ENCODE measurements at regions not wholly inside any gene's neighbourhood (a gene's known extent, or its start where the extent isn't known, plus 50 kb on each side); places are given as distances from the start of the nearest gene placed in this dataset.

- Histone ChIP-seq H3K9ac (ENCODE audit: low read length) (no peak overlapping the region), H3K4me2 (ENCODE audit: low read depth, low read length, poor library complexity, severe bottlenecking) (no peak overlapping the region), H3K79me2 (ENCODE audit: insufficient read depth, low read length) (no peaks in the 10 kb centered on the region), H3F3A (ENCODE audit: insufficient read depth) (no peaks in the 10 kb centered on the region), H3K9me2 (replicated peaks; ENCODE audit: insufficient read depth, low read length) (peaks cover 5% of the 10 kb centered on the region; the same call in 1 of the 2 replicates), H3K27ac (ENCODE audit: low read depth, low read length) (no peak overlapping the region), H3K36me3 (ENCODE audit: low read length) (no peaks in the 10 kb centered on the region), H3K9me3 (ENCODE audit: insufficient read depth, low read length) (no peaks in the 10 kb centered on the region), H4K20me1 (ENCODE audit: low read depth, low read length) (no peaks in the 10 kb centered on the region), H2AFZ (ENCODE audit: low read depth, low read length, severe bottlenecking) (no peak overlapping the region), H3K27me3 (ENCODE audit: low read length) (no peaks in the 10 kb centered on the region), H3K4me3 (ENCODE audit: insufficient read depth, low read length, poor library complexity, severe bottlenecking) (no peak overlapping the region)
- TF ChIP-seq CTCF (IDR thresholded peaks at IDR 0.05; ENCODE audit: insufficient read depth, low read length, poor library complexity, severe bottlenecking) = no peak
- TF ChIP-seq EZH2phosphoT487 (conservative IDR thresholded peaks at IDR 0.05; ENCODE audit: low read length) = no peak
These were observed 71.5 kb downstream of the BTBD3 start for GRCh38 chr20:11989018-11989771.

- TF ChIP-seq EZH2phosphoT487 (conservative IDR thresholded peaks at IDR 0.05; ENCODE audit: low read length) (no peak), CTCF (IDR thresholded peaks at IDR 0.05; ENCODE audit: insufficient read depth, low read length, poor library complexity, severe bottlenecking) (no peak)
- H3K4me3 ChIP-seq (ENCODE audit: insufficient read depth, low read length, poor library complexity, severe bottlenecking) = no peak overlapping the region
- no peak overlapping the region for H3K27ac ChIP-seq (ENCODE audit: low read depth, low read length)
- no peaks in the 10 kb centered on the region for H3K9me3 ChIP-seq (ENCODE audit: insufficient read depth, low read length)
- H3K9ac ChIP-seq (ENCODE audit: low read length) = no peak overlapping the region
- no peaks in the 10 kb centered on the region for H3F3A ChIP-seq (ENCODE audit: insufficient read depth)
- H2AFZ ChIP-seq (ENCODE audit: low read depth, low read length, severe bottlenecking) = no peak overlapping the region
- no peaks in the 10 kb centered on the region for H4K20me1 ChIP-seq (ENCODE audit: low read depth, low read length)
- H3K79me2 ChIP-seq (ENCODE audit: insufficient read depth, low read length) = no peaks in the 10 kb centered on the region
- H3K9me2 ChIP-seq (replicated peaks; ENCODE audit: insufficient read depth, low read length) = peaks cover 5% of the 10 kb centered on the region; the same call in 1 of the 2 replicates
- no peak overlapping the region for H3K4me2 ChIP-seq (ENCODE audit: low read depth, low read length, poor library complexity, severe bottlenecking)
- no peaks in the 10 kb centered on the region for H3K36me3 ChIP-seq (ENCODE audit: low read length)
- H3K27me3 ChIP-seq (ENCODE audit: low read length) = no peaks in the 10 kb centered on the region
These were observed 74.7 kb downstream of the BTBD3 start for GRCh38 chr20:11992426-11992825.

GRCh38 chr20:11993886-11994461 is 76.3 kb downstream of the BTBD3 start:
- H3K9ac ChIP-seq (ENCODE audit: low read length) = no peak overlapping the region
- no peak overlapping the region for H3K4me2 ChIP-seq (ENCODE audit: low read depth, low read length, poor library complexity, severe bottlenecking)

More at GRCh38 chr20:11993886-11994461, 76.3 kb downstream of the BTBD3 start:
- Histone ChIP-seq H2AFZ (ENCODE audit: low read depth, low read length, severe bottlenecking) (no peak overlapping the region), H4K20me1 (ENCODE audit: low read depth, low read length) (no peaks in the 10 kb centered on the region), H3F3A (ENCODE audit: insufficient read depth) (no peaks in the 10 kb centered on the region), H3K36me3 (ENCODE audit: low read length) (no peaks in the 10 kb centered on the region), H3K9me3 (ENCODE audit: insufficient read depth, low read length) (no peaks in the 10 kb centered on the region), H3K27me3 (ENCODE audit: low read length) (no peaks in the 10 kb centered on the region), H3K79me2 (ENCODE audit: insufficient read depth, low read length) (no peaks in the 10 kb centered on the region), H3K27ac (ENCODE audit: low read depth, low read length) (no peak overlapping the region), H3K9me2 (replicated peaks; ENCODE audit: insufficient read depth, low read length) (peaks cover 5% of the 10 kb centered on the region; the same call in 1 of the 2 replicates), H3K4me3 (ENCODE audit: insufficient read depth, low read length, poor library complexity, severe bottlenecking) (no peak overlapping the region)
- TF ChIP-seq CTCF (IDR thresholded peaks at IDR 0.05; ENCODE audit: insufficient read depth, low read length, poor library complexity, severe bottlenecking) = no peak
- TF ChIP-seq EZH2phosphoT487 (conservative IDR thresholded peaks at IDR 0.05; ENCODE audit: low read length) = no peak
